Endodermal cell (in vitro differentiated cells): ENCODE measurements at regions not wholly inside any gene's neighbourhood (a gene's known extent, or its start where the extent isn't known, plus 50 kb on each side); places are given as distances from the start of the nearest gene placed in this dataset.

Experiments used
- DNase-seq: peaks from one replicate; pipeline ENCODE4 v3.0.0-alpha.2; 2017
- H3K27ac ChIP-seq: 2 replicates; pipeline ENCODE4 v1.5.1; 2013; ENCODE audit warnings: mild to moderate bottlenecking, low read depth, low read length, moderate library complexity
- H3K27me3 ChIP-seq: 2 replicates; pipeline ENCODE4 v1.6.1; 2013; ENCODE audit warnings: mild to moderate bottlenecking, low read length, moderate library complexity; ENCODE audit not compliant: insufficient read depth, control insufficient read depth, poor library complexity, severe bottlenecking
- H3K36me3 ChIP-seq: 2 replicates; pipeline ENCODE4 v1.7.0; 2013; ENCODE audit warnings: mild to moderate bottlenecking, low read length, moderate library complexity; ENCODE audit not compliant: control insufficient read depth, insufficient read depth
- H3K4me1 ChIP-seq: one replicate; pipeline ENCODE4 v1.7.0; 2013; ENCODE audit warnings: low read length; ENCODE audit not compliant: control insufficient read depth, insufficient read depth
- H3K4me3 ChIP-seq: 2 replicates; pipeline ENCODE4 v1.5.1; 2013; ENCODE audit warnings: mild to moderate bottlenecking, low read length, moderate library complexity
- H3K9ac ChIP-seq: 2 replicates; pipeline ENCODE4 v1.6.1; 2013; ENCODE audit warnings: mild to moderate bottlenecking, low read length, moderate library complexity; ENCODE audit not compliant: poor library complexity, severe bottlenecking; ENCODE audit errors: extremely low read depth
- H3K9me3 ChIP-seq: 2 replicates; pipeline ENCODE4 v1.6.1; 2013; ENCODE audit warnings: mild to moderate bottlenecking, low read length, moderate library complexity; ENCODE audit not compliant: control insufficient read depth
- H3K27ac Mint-ChIP-seq: 2 replicates; pipeline ENCODE4 v1.8.0; 2020; ENCODE audit warnings: mixed read lengths
- H3K27me3 Mint-ChIP-seq: 2 replicates; pipeline ENCODE4 v1.8.0; 2021; ENCODE audit warnings: mild to moderate bottlenecking, mixed read lengths; ENCODE audit not compliant: insufficient read depth
- H3K36me3 Mint-ChIP-seq: 2 replicates; pipeline ENCODE4 v1.8.0; 2020; ENCODE audit warnings: low read depth, mixed read lengths
- H3K4me1 Mint-ChIP-seq: 2 replicates; pipeline ENCODE4 v1.8.0; 2020; ENCODE audit warnings: mixed read lengths
- H3K4me3 Mint-ChIP-seq: 2 replicates; pipeline ENCODE4 v1.8.0; 2020; ENCODE audit warnings: mild to moderate bottlenecking, moderate library complexity, mixed read lengths
- H3K9me3 Mint-ChIP-seq: 2 replicates; pipeline ENCODE4 v1.8.0; 2020; ENCODE audit warnings: mild to moderate bottlenecking, mixed read lengths
- CTCF ChIP-seq: fragments of 200-600 bp; sonication (generic); conservative IDR thresholded peaks from 2 replicates; pipeline ENCODE4 v1.5.0; 2021; ENCODE audit warnings: antibody characterized with exemption, mild to moderate bottlenecking
- WGBS, 2 experiments: methylation state at CpG; one replicate each; pipeline versions ENCODE4 v1.1.5 to v1.1.7; 2013; ENCODE audit warnings: missing lambda C conversion rate in 2 of 2, mixed read lengths in 1 of 2; ENCODE audit not compliant: insufficient coverage in 1 of 2, insufficient read length in 1 of 2; 5-methylcytosine and 5-hydroxymethylcytosine counted together

DNA sequence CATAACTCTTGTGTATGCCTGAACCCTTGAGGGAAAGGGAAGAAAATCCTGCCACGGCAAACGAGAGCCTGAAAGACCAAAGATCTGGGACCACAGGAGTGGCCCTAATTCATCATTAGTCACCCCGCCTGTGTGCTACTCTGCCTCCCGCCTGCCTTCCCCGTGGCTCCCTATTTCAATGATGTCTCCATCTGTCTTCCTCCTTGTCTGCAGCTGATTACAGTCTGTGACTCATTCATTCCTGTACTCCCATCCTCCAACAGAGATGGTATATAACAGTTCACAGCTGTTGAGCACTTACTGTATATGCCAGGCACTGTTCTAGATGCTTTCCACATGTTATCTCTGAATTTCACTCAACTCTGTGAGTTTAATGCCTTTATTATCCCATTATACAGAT is 96.6 kb downstream of the SEC16B start:
- 81 to 85% methylated on average over 3 to 5 of the region's 5 CpGs for WGBS, 2 experiments
- no peak overlapping the region for H3K9ac ChIP-seq
- Mint-ChIP-seq H3K27me3 (no peaks in the 10 kb centered on the region), H3K4me3 (no peak overlapping the region), H3K4me1 (peaks cover 3% of the 10 kb centered on the region), H3K36me3 (no peaks in the 10 kb centered on the region), H3K9me3 (peaks cover 2% of the 10 kb centered on the region), H3K27ac (no peak overlapping the region)
- no peak for DNase-seq
- H3K9me3 ChIP-seq: no peaks in the 10 kb centered on the region
- no peaks in the 10 kb centered on the region for H3K4me1 ChIP-seq
- H3K27ac ChIP-seq: no peak overlapping the region
- H3K4me3 ChIP-seq: no peak overlapping the region
- TF ChIP-seq CTCF: no peak
- H3K36me3 ChIP-seq: no peaks in the 10 kb centered on the region
- H3K27me3 ChIP-seq: no peaks in the 10 kb centered on the region

GRCh38 chr1:177872308-177872900 is 97.5 kb downstream of the SEC16B start:
- DNase-seq: no peak
- no peaks in the 10 kb centered on the region for H3K27me3 Mint-ChIP-seq

DNA sequence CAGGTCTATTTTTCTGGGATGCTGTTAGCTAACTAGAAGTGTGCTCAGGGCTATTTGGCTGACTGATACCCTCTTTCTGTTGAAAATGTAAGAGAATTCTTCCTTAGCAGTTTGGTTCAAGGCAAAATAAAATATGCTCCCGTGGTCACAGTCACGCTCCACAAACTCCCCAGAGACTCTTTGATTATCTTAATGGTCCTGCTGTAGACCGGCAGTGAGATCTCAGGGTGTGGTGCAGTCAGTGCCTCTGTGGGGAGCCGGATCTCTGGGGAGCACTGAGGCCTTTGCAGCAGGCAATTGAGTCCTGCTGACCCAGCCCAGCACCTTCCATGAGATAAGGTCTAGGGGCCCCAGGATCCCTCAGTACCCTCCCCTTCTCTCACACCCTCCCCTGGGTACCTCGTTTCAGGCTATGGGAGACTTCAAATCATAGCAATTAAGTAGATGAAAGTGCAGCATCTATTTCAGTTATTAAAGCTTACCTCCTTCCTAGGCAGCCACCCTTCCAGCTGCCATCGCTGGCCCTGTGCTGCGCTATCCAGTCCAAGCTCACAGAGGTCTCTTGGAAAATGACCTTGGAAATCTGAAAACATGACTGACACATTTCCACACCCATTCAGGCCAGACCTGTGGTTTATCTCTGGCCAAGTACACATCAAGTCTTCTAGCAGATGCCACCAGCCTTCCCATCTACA is 98.1 kb downstream of the SEC16B start:
- Mint-ChIP-seq H3K27me3 (no peaks in the 10 kb centered on the region), H3K36me3 (no peaks in the 10 kb centered on the region), H3K4me3 (no peak overlapping the region), H3K4me1 (peaks cover 3% of the 10 kb centered on the region), H3K27ac (no peak overlapping the region), H3K9me3 (peaks cover under 1% of the 10 kb centered on the region)
- Histone ChIP-seq H3K4me1 (no peaks in the 10 kb centered on the region), H3K4me3 (no peak overlapping the region), H3K9me3 (no peaks in the 10 kb centered on the region), H3K9ac (no peak overlapping the region), H3K27ac (no peak overlapping the region), H3K36me3 (no peaks in the 10 kb centered on the region), H3K27me3 (no peaks in the 10 kb centered on the region)
- no peak for DNase-seq
- 87 to 89% methylated on average over 5 to 7 of the region's 7 CpGs for WGBS, 2 experiments
- no peak for TF ChIP-seq CTCF

More at GRCh38 chr1:177872308-177872900, 97.5 kb downstream of the SEC16B start:
- Histone ChIP-seq H3K27me3 (no peaks in the 10 kb centered on the region), H3K4me3 (no peak overlapping the region), H3K9ac (no peak overlapping the region), H3K27ac (no peak overlapping the region), H3K4me1 (no peaks in the 10 kb centered on the region), H3K9me3 (no peaks in the 10 kb centered on the region), H3K36me3 (no peaks in the 10 kb centered on the region)
- Mint-ChIP-seq H3K4me3 (no peak overlapping the region), H3K36me3 (no peaks in the 10 kb centered on the region), H3K27ac (no peak overlapping the region), H3K4me1 (peaks cover 3% of the 10 kb centered on the region), H3K9me3 (peaks cover 2% of the 10 kb centered on the region)
- TF ChIP-seq CTCF: no peak
- 86 to 89% methylated on average over 9 to 10 of the region's 10 CpGs for WGBS, 2 experiments
